ENCODE measurements at regions not wholly inside any gene's neighbourhood (a gene's known extent, or its start where the extent isn't known, plus 50 kb on each side); places are given as distances from the start of the nearest gene placed in this dataset.

GRCh38 chr2:121038031-121038430 lies 247.0 kb downstream of the TFCP2L1 start:
- Histone ChIP-seq H3K9ac (ENCODE audit: low read length) (no peak overlapping the region), H4K20me1 (ENCODE audit: low read length) (no peaks in the 10 kb centered on the region), H2AFZ (ENCODE audit: low read length) (no peak overlapping the region), H3K9me3 (ENCODE audit: low read length) (no peaks in the 10 kb centered on the region), H3K27ac (ENCODE audit: low read length) (no peak overlapping the region), H3K79me2 (ENCODE audit: low read length) (no peaks in the 10 kb centered on the region), H3K4me3 (ENCODE audit: low read length) (no peak overlapping the region), H3F3A (ENCODE audit: low read length, unreplicated experiment) (no peaks in the 10 kb centered on the region), H3K9me2 (replicated peaks; ENCODE audit: low read length) (no peaks in the 10 kb centered on the region), H3K4me1 (ENCODE audit: insufficient read depth, low read length) (peaks cover 20% of the 10 kb centered on the region), H3K36me3 (ENCODE audit: low read depth, low read length) (no peaks in the 10 kb centered on the region), H3K4me2 (ENCODE audit: low read length) (no peak overlapping the region), H3K27me3 (ENCODE audit: low read length) (peaks cover 16% of the 10 kb centered on the region; the same call in 1 of the 2 replicates)
- TF ChIP-seq EZH2phosphoT487 (IDR thresholded peaks at IDR 0.05; ENCODE audit: borderline replicate concordance, low read length) (no peak), EZH2 (IDR thresholded peaks at IDR 0.05; ENCODE audit: low read length, unreplicated experiment) (no peak)
- ATAC-seq (no peak), DNase-seq (no peak)
- CTCF ChIA-PET = no interaction called here
- POLR2A ChIA-PET (ENCODE audit: unreplicated experiment) = no interaction called here
- intact Hi-C loops (cut with micrococcal nuclease) = no loop called here
- no TSS peak for BruUV-seq (replicated peaks)

- no peak for TF ChIP-seq EZH2 (IDR thresholded peaks at IDR 0.05; ENCODE audit: low read length, unreplicated experiment)
- TF ChIP-seq EZH2phosphoT487 (IDR thresholded peaks at IDR 0.05; ENCODE audit: borderline replicate concordance, low read length) = no peak
- TF ChIP-seq CTCF (conservative IDR thresholded peaks at IDR 0.05; ENCODE audit: low read depth, low read length) = no peak
- no peaks in the 10 kb centered on the region for H3K36me3 ChIP-seq (ENCODE audit: low read depth, low read length)
- no peak overlapping the region for H2AFZ ChIP-seq (ENCODE audit: low read length)
- H3K4me3 ChIP-seq (ENCODE audit: low read length) = no peak overlapping the region
- no peaks in the 10 kb centered on the region for H4K20me1 ChIP-seq (ENCODE audit: low read length)
- no peak for ATAC-seq
- DNase-seq = no peak
- H3K79me2 ChIP-seq (ENCODE audit: low read length) = no peaks in the 10 kb centered on the region
- H3F3A ChIP-seq (ENCODE audit: low read length, unreplicated experiment) = no peaks in the 10 kb centered on the region
- intact Hi-C loops (cut with micrococcal nuclease) = no loop called here
- H3K4me1 ChIP-seq (ENCODE audit: insufficient read depth, low read length) = peaks cover 20% of the 10 kb centered on the region
- H3K4me2 ChIP-seq (ENCODE audit: low read length) = no peak overlapping the region
- ChIA-PET CTCF (no interaction called here), POLR2A (ENCODE audit: unreplicated experiment) (no interaction called here)
- no peaks in the 10 kb centered on the region for H3K9me2 ChIP-seq (replicated peaks; ENCODE audit: low read length)
- H3K27me3 ChIP-seq (ENCODE audit: low read length) = peaks cover 12% of the 10 kb centered on the region; the same call in 1 of the 2 replicates
- no TSS peak for BruUV-seq (replicated peaks)
- H3K9me3 ChIP-seq (ENCODE audit: low read length) = no peaks in the 10 kb centered on the region
- H3K27ac ChIP-seq (ENCODE audit: low read length) = no peak overlapping the region
- no peak overlapping the region for H3K9ac ChIP-seq (ENCODE audit: low read length)
Measured at GRCh38 chr2:121038431-121038830, 246.6 kb downstream of the TFCP2L1 start.

DNA sequence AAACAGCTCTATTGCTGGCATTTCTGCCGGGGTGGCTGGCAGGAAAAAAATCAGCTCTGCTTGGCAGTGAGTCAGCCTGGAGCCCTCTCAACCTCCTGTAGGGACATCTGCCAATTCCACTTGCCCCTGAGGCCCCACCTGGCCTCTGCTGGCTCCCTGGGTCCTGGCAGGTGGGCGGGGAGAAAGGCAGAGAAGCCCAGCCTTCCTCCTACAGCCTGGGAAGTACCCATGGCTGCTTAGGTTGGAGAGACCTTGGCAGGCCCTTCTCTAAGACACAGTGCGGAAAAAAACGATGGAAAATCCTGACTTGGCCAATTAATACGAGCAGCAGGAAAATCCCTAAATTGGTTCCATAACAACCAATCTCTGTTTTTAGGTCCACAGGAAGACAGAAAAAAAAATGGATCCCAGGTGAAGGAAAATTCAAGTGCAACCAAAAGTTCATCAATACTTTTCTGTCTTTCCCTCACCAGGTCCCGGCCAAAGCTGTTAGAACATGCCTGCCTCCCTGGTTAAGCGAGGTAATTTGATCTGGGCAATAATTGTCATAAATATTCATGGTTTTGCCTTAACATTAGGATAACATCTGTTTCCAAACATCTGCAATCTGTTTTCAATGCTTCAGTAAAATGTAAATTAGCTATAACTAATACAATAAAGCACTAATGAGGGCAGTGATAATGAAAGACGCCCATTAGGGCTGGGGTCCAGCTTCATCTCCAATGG lies 245.9 kb downstream of the TFCP2L1 start:
- Histone ChIP-seq H3K4me1 (ENCODE audit: insufficient read depth, low read length) (peaks cover 20% of the 10 kb centered on the region), H3K27me3 (ENCODE audit: low read length) (0 out of 2 replicates have a peak, but pooled peaks cover 6% of the 10 kb centered on the region), H3K79me2 (ENCODE audit: low read length) (no peaks in the 10 kb centered on the region), H3K9ac (ENCODE audit: low read length) (no peak overlapping the region), H3F3A (ENCODE audit: low read length, unreplicated experiment) (no peaks in the 10 kb centered on the region), H3K4me3 (ENCODE audit: low read length) (no peak overlapping the region), H4K20me1 (ENCODE audit: low read length) (no peaks in the 10 kb centered on the region), H3K27ac (ENCODE audit: low read length) (no peak overlapping the region), H2AFZ (ENCODE audit: low read length) (no peak overlapping the region), H3K36me3 (ENCODE audit: low read depth, low read length) (no peaks in the 10 kb centered on the region), H3K9me3 (ENCODE audit: low read length) (no peaks in the 10 kb centered on the region), H3K9me2 (replicated peaks; ENCODE audit: low read length) (no peaks in the 10 kb centered on the region), H3K4me2 (ENCODE audit: low read length) (no peak overlapping the region)
- BruUV-seq (replicated peaks) = no TSS peak
- ChIA-PET POLR2A (ENCODE audit: unreplicated experiment) (interaction anchor here (0.7 kb wide), 1 partner anchor 628 kb away, joined by 5 read pairs; no protein-coding TSS in a partner anchor), CTCF (no interaction called here)
- peak; percentile 76 for DNase-seq
- intact Hi-C loops (cut with micrococcal nuclease) = no loop called here
- peak; percentile 44 for ATAC-seq
- TF ChIP-seq CTCF (conservative IDR thresholded peaks at IDR 0.05; ENCODE audit: low read depth, low read length) = no peak
- TF ChIP-seq EZH2phosphoT487 (IDR thresholded peaks at IDR 0.05; ENCODE audit: borderline replicate concordance, low read length) = no peak
- TF ChIP-seq EZH2 (IDR thresholded peaks at IDR 0.05; ENCODE audit: low read length, unreplicated experiment) = no peak

Data from PC-3 (cell line).